Endothelial cell of umbilical vein (primary cell): ENCODE measurements at regions not wholly inside any gene's neighbourhood (a gene's known extent, or its start where the extent isn't known, plus 50 kb on each side); places are given as distances from the start of the nearest gene placed in this dataset.

Source experiments
- BruUV-seq: library from RNA; stranded (reverse); fragments of 400-500 nt; replicated peaks from 2 replicates; lab custom pipeline; 2021; lab: Mats Ljungman, UMichigan
- CTCF ChIA-PET: fragments of 300-600, 350-600 bp; sonication (Branson Sonifier 250); formaldehyde crosslinking; loops from one replicate; lab custom pipeline; 2021; ENCODE audit warnings: antibody characterized with exemption, inconsistent platforms; lab: Charles Lee
- POLR2A ChIA-PET: fragments of 300-600, 350-600 bp; sonication (Branson Sonifier 250); formaldehyde crosslinking; loops from one replicate; lab custom pipeline; 2021; ENCODE audit warnings: antibody characterized with exemption, inconsistent platforms; lab: Charles Lee
- DNase-seq: peaks from one replicate; pipeline ENCODE4 v3.0.0-alpha.2; 2011; ENCODE audit warnings: low read depth, low spot score
- FAIRE-seq: peaks from 2 replicates; lab custom pipeline; 2011; peaks lifted over from hg19 to GRCh38; lab: Jason Lieb, UNC
- H2AFZ ChIP-seq: 2 replicates; pipeline ENCODE4 v1.6.0; 2012; ENCODE audit warnings: low read depth, low read length, control low read depth, inconsistent platforms
- H3K27ac ChIP-seq: 2 replicates; pipeline ENCODE4 v1.5.1; 2011; ENCODE audit warnings: low read depth, mild to moderate bottlenecking, control low read depth, low read length, moderate library complexity; ENCODE audit not compliant: insufficient read depth
- H3K27me3 ChIP-seq, 2 experiments: 2 replicates each; pipeline versions ENCODE4 v1.6.0 to v1.6.1; 2011; ENCODE audit warnings: low read length in 2 of 2, mixed read lengths in 1 of 2; ENCODE audit not compliant: control insufficient read depth in 2 of 2, insufficient read depth in 2 of 2
- H3K36me3 ChIP-seq, 2 experiments: 2 replicates in 1 of 2; 3 replicates in 1 of 2; pipeline ENCODE4 v1.5.1; 2011; ENCODE audit warnings: low read length in 2 of 2, mild to moderate bottlenecking in 1 of 2, moderate library complexity in 1 of 2; ENCODE audit not compliant: control insufficient read depth in 2 of 2, insufficient read depth in 2 of 2; ENCODE audit errors: extremely low read depth in 1 of 2
- H3K4me1 ChIP-seq: 3 replicates; pipeline ENCODE4 v1.5.1; 2011; ENCODE audit warnings: mild to moderate bottlenecking, low read length; ENCODE audit not compliant: control insufficient read depth, insufficient read depth; ENCODE audit errors: extremely low read depth
- H3K4me2 ChIP-seq: 2 replicates; pipeline ENCODE4 v1.6.1; 2011; ENCODE audit warnings: low read length, control low read depth, mixed read lengths; ENCODE audit not compliant: insufficient read depth
- H3K4me3 ChIP-seq, 3 experiments: fragments of 200-600 bp in 1 of 3; sonication (generic), shearing (Covaris generic) in 1 of 3; replicated peaks in 1 of 3; 2 replicates each; pipeline ENCODE4 v1.5.1; 2011 to 2016; ENCODE audit warnings: control low read depth in 3 of 3, low read length in 3 of 3, mild to moderate bottlenecking in 2 of 3, inconsistent platforms in 1 of 3, low read depth in 1 of 3, moderate library complexity in 1 of 3; ENCODE audit not compliant: insufficient read depth in 1 of 3
- H3K79me2 ChIP-seq: 2 replicates; pipeline ENCODE4 v1.6.0; 2012; ENCODE audit warnings: low read length, inconsistent platforms; ENCODE audit not compliant: control insufficient read depth, insufficient read depth
- H3K9ac ChIP-seq: replicated peaks from 2 replicates; pipeline ENCODE3; 2011; ENCODE audit warnings: low read length, control low read depth; ENCODE audit not compliant: insufficient read depth; ENCODE audit errors: extremely low read depth
- H3K9me1 ChIP-seq: replicated peaks from 3 replicates; pipeline ENCODE4 v1.6.0; 2011; ENCODE audit warnings: mild to moderate bottlenecking, low read length; ENCODE audit not compliant: control insufficient read depth, insufficient read depth; ENCODE audit errors: extremely low read depth
- H3K9me3 ChIP-seq: replicated peaks from 2 replicates; pipeline ENCODE4 v1.5.1; 2012; ENCODE audit warnings: low read length, inconsistent platforms; ENCODE audit not compliant: control insufficient read depth, insufficient read depth
- H4K20me1 ChIP-seq: replicated peaks from 2 replicates; pipeline ENCODE3; 2011; ENCODE audit warnings: mild to moderate bottlenecking, low read length; ENCODE audit not compliant: control insufficient read depth, insufficient read depth; ENCODE audit errors: extremely low read depth
- EZH2 ChIP-seq: IDR thresholded peaks from 2 replicates; pipeline ENCODE4 v1.6.1; 2012; ENCODE audit warnings: borderline replicate concordance, low read depth, mild to moderate bottlenecking, moderate library complexity, low read length, inconsistent platforms; ENCODE audit not compliant: severe bottlenecking
- FOS ChIP-seq: IDR thresholded peaks from 2 replicates; pipeline ENCODE4 v1.6.1; 2011; ENCODE audit warnings: mild to moderate bottlenecking, low read length, moderate library complexity, borderline replicate concordance; ENCODE audit not compliant: insufficient read depth
- GATA2 ChIP-seq: IDR thresholded peaks from 2 replicates; pipeline ENCODE4 v1.7.0; 2011; ENCODE audit warnings: low read depth, mild to moderate bottlenecking, moderate library complexity, mixed read lengths, low read length; ENCODE audit not compliant: insufficient read length, insufficient read depth
- JUN ChIP-seq: IDR thresholded peaks from 2 replicates; pipeline ENCODE4 v1.6.1; 2011; ENCODE audit warnings: borderline replicate concordance, low read depth; ENCODE audit not compliant: insufficient read length, insufficient read depth
- MYC ChIP-seq: IDR thresholded peaks from one replicate; pipeline ENCODE4 v1.6.1; 2011; ENCODE audit warnings: mild to moderate bottlenecking, low read depth, low read length
- POLR2A ChIP-seq: IDR thresholded peaks from 2 replicates; pipeline ENCODE4 v1.6.1; 2012; ENCODE audit warnings: low read depth, mild to moderate bottlenecking, control low read depth, low read length
- POLR2AphosphoS5 ChIP-seq: IDR thresholded peaks from 2 replicates; pipeline ENCODE4 v1.6.1; 2012; ENCODE audit warnings: low read depth, mild to moderate bottlenecking, control low read depth, low read length, moderate library complexity; ENCODE audit not compliant: insufficient read depth
- dilution Hi-C: fragments of 300-500 bp; cut with MboI; formaldehyde crosslinking; loops from one replicate; pipeline ENCODE4 v1.15.0; 2019; ENCODE audit warnings: low sequenced_read_pairs; ENCODE audit not compliant: extremely low pct_ligation_motif_present
- intact Hi-C: fragments of 100-400 bp; cut with micrococcal nuclease; formaldehyde crosslinking; loops from one replicate; pipeline ENCODE4 v1.10.0; 2022
- TF ChIP-seq, protein P1 (sequence below): IDR thresholded peaks from 2 replicates; pipeline ENCODE4 v1.6.1; 2011; ENCODE audit not compliant: insufficient read depth, insufficient read length
- TF ChIP-seq, protein P2 (sequence below), 2 donors: IDR thresholded peaks; 1 replicate in 1 of 2; 2 replicates in 1 of 2; pipeline ENCODE4 v1.5.1; 2011; ENCODE audit warnings: low read length in 2 of 2, mild to moderate bottlenecking in 2 of 2, moderate library complexity in 2 of 2, control low read depth in 1 of 2, inconsistent platforms in 1 of 2, low read depth in 1 of 2; ENCODE audit not compliant: insufficient read depth in 1 of 2; ENCODE audit errors: extremely low read depth in 1 of 2

DNA sequence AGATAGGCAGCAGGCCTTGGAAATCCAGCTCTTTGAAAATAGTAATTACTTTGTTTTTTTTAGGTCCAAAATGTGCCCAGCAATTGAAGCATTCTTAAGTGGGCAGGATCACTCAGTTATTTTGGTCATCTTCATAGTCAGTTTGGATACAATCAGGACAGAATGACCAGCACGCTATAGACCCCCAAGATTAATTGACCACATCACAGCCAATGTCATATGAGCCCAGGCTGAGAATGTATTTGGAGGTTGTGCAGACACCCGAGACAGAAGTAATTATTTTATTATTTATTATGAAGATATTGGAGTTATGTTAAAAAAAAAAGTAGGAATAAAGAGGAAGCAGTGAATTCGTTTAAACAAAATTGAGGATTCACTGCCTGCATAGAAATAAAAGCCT is 93.3 kb upstream of the PFKP start:
- intact Hi-C loops (no loop called here), dilution Hi-C loops (no loop called here)
- no peaks in the 10 kb centered on the region for H4K20me1 ChIP-seq
- H3K4me1 ChIP-seq, result no peaks in the 10 kb centered on the region
- no peak for FAIRE-seq
- no peak overlapping the region for H3K4me2 ChIP-seq
- no peaks in the 10 kb centered on the region for H3K79me2 ChIP-seq
- no peaks in the 10 kb centered on the region for H3K36me3 ChIP-seq
- no TSS peak for BruUV-seq
- ChIA-PET POLR2A (no interaction called here), CTCF (interaction anchor here (0.7 to 4.1 kb wide), 3 partner anchors 12 to 48 kb away, joined by 3 to 17 read pairs (median 4); no protein-coding TSS in a partner anchor)
- no peaks in the 10 kb centered on the region for H3K9me3 ChIP-seq
- H3K9me1 ChIP-seq, result no peaks in the 10 kb centered on the region
- H3K27ac ChIP-seq, result no peak overlapping the region
- no peaks in the 10 kb centered on the region for H3K27me3 ChIP-seq
- no peak for DNase-seq
- TF ChIP-seq POLR2A (no peak), FOS (no peak), GATA2 (no peak), JUN (no peak), POLR2AphosphoS5 (no peak), EZH2 (no peak), MYC (no peak)
- TF ChIP-seq, protein P1, sequence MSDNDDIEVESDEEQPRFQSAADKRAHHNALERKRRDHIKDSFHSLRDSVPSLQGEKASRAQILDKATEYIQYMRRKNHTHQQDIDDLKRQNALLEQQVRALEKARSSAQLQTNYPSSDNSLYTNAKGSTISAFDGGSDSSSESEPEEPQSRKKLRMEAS, result no peak
- TF ChIP-seq, protein P2, sequence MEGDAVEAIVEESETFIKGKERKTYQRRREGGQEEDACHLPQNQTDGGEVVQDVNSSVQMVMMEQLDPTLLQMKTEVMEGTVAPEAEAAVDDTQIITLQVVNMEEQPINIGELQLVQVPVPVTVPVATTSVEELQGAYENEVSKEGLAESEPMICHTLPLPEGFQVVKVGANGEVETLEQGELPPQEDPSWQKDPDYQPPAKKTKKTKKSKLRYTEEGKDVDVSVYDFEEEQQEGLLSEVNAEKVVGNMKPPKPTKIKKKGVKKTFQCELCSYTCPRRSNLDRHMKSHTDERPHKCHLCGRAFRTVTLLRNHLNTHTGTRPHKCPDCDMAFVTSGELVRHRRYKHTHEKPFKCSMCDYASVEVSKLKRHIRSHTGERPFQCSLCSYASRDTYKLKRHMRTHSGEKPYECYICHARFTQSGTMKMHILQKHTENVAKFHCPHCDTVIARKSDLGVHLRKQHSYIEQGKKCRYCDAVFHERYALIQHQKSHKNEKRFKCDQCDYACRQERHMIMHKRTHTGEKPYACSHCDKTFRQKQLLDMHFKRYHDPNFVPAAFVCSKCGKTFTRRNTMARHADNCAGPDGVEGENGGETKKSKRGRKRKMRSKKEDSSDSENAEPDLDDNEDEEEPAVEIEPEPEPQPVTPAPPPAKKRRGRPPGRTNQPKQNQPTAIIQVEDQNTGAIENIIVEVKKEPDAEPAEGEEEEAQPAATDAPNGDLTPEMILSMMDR (IDR thresholded peaks at IDR 0.05; ENCODE audit: extremely low read depth in 1 of 2, insufficient read depth in 1 of 2, low read depth in 1 of 2, low read length in 2 of 2), result no peak
- no peak overlapping the region for H3K4me3 ChIP-seq
- no peak overlapping the region for H2AFZ ChIP-seq
- H3K9ac ChIP-seq, result no peak overlapping the region
